ENCODE measurements at regions not wholly inside any gene's neighbourhood (a gene's known extent, or its start where the extent isn't known, plus 50 kb on each side); places are given as distances from the start of the nearest gene placed in this dataset.

GRCh38 chr4:137253949-137254348 is 278.3 kb downstream of the PCDH18 start:
- no peak for TF ChIP-seq POLR2A (IDR thresholded peaks at IDR 0.05; ENCODE audit: low read depth, low read length)
- DNase-seq (ENCODE audit: insufficient read length, low spot score) (no peak), FAIRE-seq (no peak)

GRCh38 chr4:137249112-137249511 is 283.2 kb downstream of the PCDH18 start:
- DNase-seq (ENCODE audit: insufficient read length, low spot score) (no peak), FAIRE-seq (no peak)
- no peak for TF ChIP-seq POLR2A (IDR thresholded peaks at IDR 0.05; ENCODE audit: low read depth, low read length)

GRCh38 chr4:137238456-137239162 is 293.7 kb downstream of the PCDH18 start:
- DNase-seq (ENCODE audit: insufficient read length, low spot score) (no peak), FAIRE-seq (no peak)
- no peak for TF ChIP-seq POLR2A (IDR thresholded peaks at IDR 0.05; ENCODE audit: low read depth, low read length)

- FAIRE-seq, result no peak
- no peak for DNase-seq (ENCODE audit: insufficient read length, low spot score)
- no peak for TF ChIP-seq POLR2A (IDR thresholded peaks at IDR 0.05; ENCODE audit: low read depth, low read length)
These were observed 305.4 kb downstream of the PCDH18 start for GRCh38 chr4:137226900-137227299.

GRCh38 chr4:137226221-137226620 is 306.1 kb downstream of the PCDH18 start:
- no peak for TF ChIP-seq POLR2A (IDR thresholded peaks at IDR 0.05; ENCODE audit: low read depth, low read length)
- DNase-seq (ENCODE audit: insufficient read length, low spot score) (no peak), FAIRE-seq (no peak)

- no peak for DNase-seq (ENCODE audit: insufficient read length, low spot score)
- FAIRE-seq, result no peak
- no peak for TF ChIP-seq POLR2A (IDR thresholded peaks at IDR 0.05; ENCODE audit: low read depth, low read length)
These were observed 318.7 kb downstream of the PCDH18 start for GRCh38 chr4:137213372-137214173.

GRCh38 chr4:137212601-137213000 is 319.7 kb downstream of the PCDH18 start:
- FAIRE-seq, result no peak
- TF ChIP-seq POLR2A (IDR thresholded peaks at IDR 0.05; ENCODE audit: low read depth, low read length), result no peak
- no peak for DNase-seq (ENCODE audit: insufficient read length, low spot score)

GRCh38 chr4:137209240-137209639 is 323.1 kb downstream of the PCDH18 start:
- no peak for FAIRE-seq
- no peak for TF ChIP-seq POLR2A (IDR thresholded peaks at IDR 0.05; ENCODE audit: low read depth, low read length)
- no peak for DNase-seq (ENCODE audit: insufficient read length, low spot score)

- no peak for TF ChIP-seq POLR2A (IDR thresholded peaks at IDR 0.05; ENCODE audit: low read depth, low read length)
- DNase-seq (ENCODE audit: insufficient read length, low spot score) (no peak), FAIRE-seq (no peak)
These were observed 325.5 kb downstream of the PCDH18 start for GRCh38 chr4:137206781-137207180.

- TF ChIP-seq POLR2A (IDR thresholded peaks at IDR 0.05; ENCODE audit: low read depth, low read length), result no peak
- FAIRE-seq (no peak), DNase-seq (ENCODE audit: insufficient read length, low spot score) (no peak)
These were observed 328.7 kb downstream of the PCDH18 start for GRCh38 chr4:137203601-137204000.

GRCh38 chr4:137200322-137200721 is 332.0 kb downstream of the PCDH18 start:
- FAIRE-seq (no peak), DNase-seq (ENCODE audit: insufficient read length, low spot score) (no peak)
- TF ChIP-seq POLR2A (IDR thresholded peaks at IDR 0.05; ENCODE audit: low read depth, low read length), result no peak

GRCh38 chr4:137198791-137199190 is 333.5 kb downstream of the PCDH18 start:
- DNase-seq (ENCODE audit: insufficient read length, low spot score) (no peak), FAIRE-seq (no peak)
- TF ChIP-seq POLR2A (IDR thresholded peaks at IDR 0.05; ENCODE audit: low read depth, low read length), result no peak

- DNase-seq (ENCODE audit: insufficient read length, low spot score), result no peak
- TF ChIP-seq POLR2A (IDR thresholded peaks at IDR 0.05; ENCODE audit: low read depth, low read length), result no peak
- FAIRE-seq, result no peak
These were observed 337.6 kb downstream of the PCDH18 start for GRCh38 chr4:137194670-137195069.

- TF ChIP-seq POLR2A (IDR thresholded peaks at IDR 0.05; ENCODE audit: low read depth, low read length), result no peak
- no peak for DNase-seq (ENCODE audit: insufficient read length, low spot score)
- no peak for FAIRE-seq
These were observed 338.7 kb downstream of the PCDH18 start for GRCh38 chr4:137193564-137193963.

All from H54 (cell line).